ENCODE measurements at regions not wholly inside any gene's neighbourhood (a gene's known extent, or its start where the extent isn't known, plus 50 kb on each side); places are given as distances from the start of the nearest gene placed in this dataset.

GRCh38 chr7:131249003-131249402 lies 78.7 kb upstream of the MKLN1 start:
- TF ChIP-seq EP300 (IDR thresholded peaks at IDR 0.05) (no peak), CTCF (IDR thresholded peaks at IDR 0.05) (no peak), POLR2A (IDR thresholded peaks at IDR 0.05; ENCODE audit: low read depth) (no peak), POLR2AphosphoS5 (IDR thresholded peaks at IDR 0.05) (peak; percentile 63 to 65)

Measured in esophagus muscularis mucosa (tissue), 4 donors.